ENCODE measurements at regions not wholly inside any gene's neighbourhood (a gene's known extent, or its start where the extent isn't known, plus 50 kb on each side); places are given as distances from the start of the nearest gene placed in this dataset.

- TF ChIP-seq CTCF (IDR thresholded peaks at IDR 0.05; ENCODE audit: low read depth, low read length): peak; percentile 42
- TF ChIP-seq MAX (IDR thresholded peaks at IDR 0.05; ENCODE audit: low read depth, low read length): no peak
Measured at GRCh38 chr20:6185268-6185667, 62.4 kb upstream of the FERMT1 start.

Measured in NB4 (cell line).